ES-I3 (cell line): ENCODE measurements at regions not wholly inside any gene's neighbourhood (a gene's known extent, or its start where the extent isn't known, plus 50 kb on each side); places are given as distances from the start of the nearest gene placed in this dataset.

Source experiments
- H3K36me3 ChIP-seq: 2 replicates; pipeline ENCODE4 v1.6.1; 2013; ENCODE audit warnings: mild to moderate bottlenecking, low read length, control low read depth, moderate library complexity; ENCODE audit not compliant: insufficient read depth
- H3K4me1 ChIP-seq: 2 replicates; pipeline ENCODE4 v1.6.1; 2013; ENCODE audit warnings: mild to moderate bottlenecking, control low read depth, low read length; ENCODE audit not compliant: insufficient read depth
- H3K9ac ChIP-seq: 2 replicates; pipeline ENCODE4 v1.6.1; 2013; ENCODE audit warnings: low read depth, mild to moderate bottlenecking, low read length, moderate library complexity
- H3K9me3 ChIP-seq: 2 replicates; pipeline ENCODE4 v1.6.1; 2013; ENCODE audit warnings: mild to moderate bottlenecking, low read length, moderate library complexity; ENCODE audit not compliant: control insufficient read depth, insufficient read depth

- no peak overlapping the region for H3K9ac ChIP-seq
- no peaks in the 10 kb centered on the region; the same call in 1 of the 2 replicates for H3K36me3 ChIP-seq
- no peaks in the 10 kb centered on the region for H3K4me1 ChIP-seq
- H3K9me3 ChIP-seq = no peaks in the 10 kb centered on the region
Measured at GRCh38 chr5:159533197-159533596, 202.9 kb upstream of the IL12B start.

DNA sequence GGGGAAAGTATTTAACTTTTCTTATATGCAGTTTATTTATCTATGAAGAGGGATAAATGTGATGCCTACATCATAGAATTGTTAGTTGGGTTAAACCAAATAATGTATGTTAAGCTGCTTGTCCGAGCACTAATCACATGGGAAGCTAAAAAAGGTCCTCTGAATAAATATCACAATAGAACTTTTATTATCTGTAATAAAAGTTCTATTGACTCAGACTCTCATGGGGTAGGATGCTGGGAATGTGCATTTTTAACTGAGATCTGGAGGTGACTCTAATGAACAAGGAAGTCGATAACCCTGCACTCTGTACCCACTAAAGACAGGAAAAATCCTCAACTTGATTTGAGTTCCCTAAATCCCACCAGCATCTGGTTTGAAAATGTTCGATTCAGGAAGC lies 205.9 kb upstream of the IL12B start:
- Histone ChIP-seq H3K9me3 (no peaks in the 10 kb centered on the region), H3K9ac (no peak overlapping the region), H3K4me1 (no peaks in the 10 kb centered on the region), H3K36me3 (no peaks in the 10 kb centered on the region)

DNA sequence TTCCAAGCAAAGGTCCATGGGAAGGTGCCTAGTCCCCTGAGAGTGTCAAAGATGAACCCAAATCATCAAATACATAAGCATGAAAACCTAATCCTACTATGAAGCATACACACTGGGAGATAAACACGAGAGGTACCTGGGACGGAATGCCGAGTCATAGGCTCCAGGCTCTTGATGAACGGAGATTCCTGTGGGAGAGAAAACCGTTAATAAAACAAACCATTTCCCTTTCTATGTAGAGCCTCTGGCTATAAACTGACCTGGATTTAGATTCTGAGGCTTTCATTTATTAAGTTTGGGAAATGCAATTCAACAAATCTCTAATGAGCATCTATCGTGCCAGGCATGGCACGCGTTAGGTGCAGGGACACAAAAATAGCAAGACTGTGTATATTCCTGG lies 206.4 kb upstream of the IL12B start:
- Histone ChIP-seq H3K9ac (no peak overlapping the region), H3K9me3 (no peaks in the 10 kb centered on the region)

GRCh38 chr5:159539678-159540077 lies 209.4 kb upstream of the IL12B start:
- Histone ChIP-seq H3K36me3 (no peaks in the 10 kb centered on the region), H3K9me3 (no peaks in the 10 kb centered on the region), H3K9ac (no peak overlapping the region), H3K4me1 (no peaks in the 10 kb centered on the region)

More for the DNA sequence above, 206.4 kb upstream of the IL12B start:
- Histone ChIP-seq H3K4me1 (no peaks in the 10 kb centered on the region), H3K36me3 (no peaks in the 10 kb centered on the region)

GRCh38 chr5:159543326-159543725 lies 213.0 kb upstream of the IL12B start:
- H3K4me1 ChIP-seq = no peaks in the 10 kb centered on the region
- H3K9me3 ChIP-seq = peaks cover 2% of the 10 kb centered on the region; the same call in 1 of the 2 replicates
- no peak overlapping the region for H3K9ac ChIP-seq
- H3K36me3 ChIP-seq = no peaks in the 10 kb centered on the region

DNA sequence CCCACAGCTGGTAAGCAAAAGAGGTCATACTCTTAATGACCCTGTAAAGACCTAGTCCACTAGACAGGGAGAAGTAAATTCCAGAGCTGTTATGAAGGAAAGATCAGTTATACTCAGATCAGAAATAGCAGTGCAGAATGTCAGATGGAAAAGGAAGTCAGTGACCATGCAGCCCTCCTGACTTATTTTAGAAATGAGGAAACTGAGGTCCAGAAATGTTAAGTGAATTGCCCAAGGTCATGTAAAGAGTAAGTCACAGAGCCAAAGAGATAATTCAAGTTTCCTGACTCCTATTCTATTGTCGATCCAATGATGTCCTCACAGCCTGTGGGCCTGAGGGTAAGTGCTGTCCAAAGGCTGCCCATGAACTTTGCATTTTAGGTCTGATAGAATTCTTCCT lies 214.9 kb upstream of the IL12B start:
- peaks cover 2% of the 10 kb centered on the region; the same call in 1 of the 2 replicates for H3K9me3 ChIP-seq
- no peaks in the 10 kb centered on the region for H3K36me3 ChIP-seq
- H3K4me1 ChIP-seq = no peaks in the 10 kb centered on the region
- no peak overlapping the region for H3K9ac ChIP-seq

- no peaks in the 10 kb centered on the region for H3K4me1 ChIP-seq
- H3K9ac ChIP-seq = no peak overlapping the region
- no peaks in the 10 kb centered on the region for H3K36me3 ChIP-seq
- peaks cover 2% of the 10 kb centered on the region; the same call in 1 of the 2 replicates for H3K9me3 ChIP-seq
Measured at GRCh38 chr5:159547466-159548195, 217.3 kb upstream of the IL12B start.

DNA sequence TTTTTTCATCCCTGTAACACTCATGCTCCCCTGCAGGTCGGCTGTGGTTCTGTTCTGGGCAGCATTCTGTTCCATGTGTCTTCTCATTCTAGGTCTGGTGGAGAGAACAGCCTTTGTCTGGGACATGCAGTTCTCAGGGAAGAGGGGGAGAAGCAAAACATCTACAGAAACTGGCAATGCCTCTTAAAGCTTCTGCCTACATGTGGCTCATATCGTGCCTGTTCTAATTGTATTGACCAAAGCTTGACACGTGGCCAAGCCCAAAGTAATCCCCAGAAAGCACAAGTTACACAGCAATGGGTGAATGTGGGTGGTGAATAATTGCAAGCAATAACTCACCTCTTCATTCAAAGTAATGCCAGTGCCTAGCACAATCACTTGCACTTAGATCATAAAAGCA lies 218.2 kb upstream of the IL12B start:
- Histone ChIP-seq H3K36me3 (no peaks in the 10 kb centered on the region), H3K4me1 (no peaks in the 10 kb centered on the region), H3K9me3 (peaks cover 2% of the 10 kb centered on the region; the same call in 1 of the 2 replicates), H3K9ac (no peak overlapping the region)

GRCh38 chr5:159549046-159549445 lies 218.8 kb upstream of the IL12B start:
- no peaks in the 10 kb centered on the region for H3K4me1 ChIP-seq
- H3K9ac ChIP-seq = no peak overlapping the region
- peaks cover 2% of the 10 kb centered on the region; the same call in 1 of the 2 replicates for H3K9me3 ChIP-seq
- H3K36me3 ChIP-seq = no peaks in the 10 kb centered on the region

- Histone ChIP-seq H3K36me3 (no peaks in the 10 kb centered on the region), H3K9me3 (peaks cover 2% of the 10 kb centered on the region; the same call in 1 of the 2 replicates), H3K9ac (no peak overlapping the region), H3K4me1 (no peaks in the 10 kb centered on the region)
Measured at GRCh38 chr5:159550951-159551350, 220.7 kb upstream of the IL12B start.

- H3K9ac ChIP-seq = no peak overlapping the region
Measured at GRCh38 chr5:159552751-159553150, 222.5 kb upstream of the IL12B start.

DNA sequence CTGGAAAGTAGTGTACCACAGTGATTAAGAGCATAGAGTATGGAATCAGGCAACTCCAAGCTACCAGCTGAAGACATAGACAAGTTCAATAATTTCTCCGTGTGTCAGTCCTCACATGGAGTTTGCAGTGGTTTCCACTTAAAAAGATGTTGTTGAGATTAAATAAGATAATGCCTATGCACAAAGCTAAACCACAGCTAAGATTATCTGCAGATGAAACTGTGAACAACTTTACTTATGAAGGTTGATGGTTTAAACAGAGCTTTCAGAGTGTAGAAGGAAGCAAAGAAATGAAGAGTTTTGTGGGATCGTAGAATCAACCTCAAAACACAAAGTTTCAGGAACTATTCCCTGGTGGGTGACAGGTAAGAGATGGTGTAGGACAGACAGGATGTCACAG lies 223.5 kb upstream of the IL12B start:
- Histone ChIP-seq H3K4me1 (no peaks in the 10 kb centered on the region), H3K36me3 (no peaks in the 10 kb centered on the region), H3K9me3 (no peaks in the 10 kb centered on the region), H3K9ac (no peak overlapping the region)

More at GRCh38 chr5:159552751-159553150, 222.5 kb upstream of the IL12B start:
- H3K4me1 ChIP-seq = no peaks in the 10 kb centered on the region
- H3K36me3 ChIP-seq = no peaks in the 10 kb centered on the region
- no peaks in the 10 kb centered on the region for H3K9me3 ChIP-seq

DNA sequence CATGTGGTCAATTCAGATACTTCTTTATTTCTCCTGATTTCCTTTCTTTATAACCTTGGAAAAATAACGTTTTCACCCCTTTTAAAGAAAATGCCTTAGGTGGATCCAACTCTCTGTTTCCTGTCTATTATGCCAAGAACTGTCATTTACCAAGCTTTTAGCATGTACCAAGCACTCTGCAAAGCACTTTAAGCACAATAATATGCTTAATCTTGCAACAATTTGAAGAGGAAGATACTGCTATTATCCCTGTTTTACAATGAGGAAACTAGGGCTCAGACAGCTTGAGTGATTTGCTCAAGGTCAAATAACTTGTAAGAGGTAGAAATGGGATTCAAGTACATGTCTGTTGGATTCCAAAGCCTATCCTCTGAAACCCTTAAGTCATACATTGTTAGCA lies 224.8 kb upstream of the IL12B start:
- H3K9me3 ChIP-seq = no peaks in the 10 kb centered on the region
- no peak overlapping the region for H3K9ac ChIP-seq
- H3K4me1 ChIP-seq = no peaks in the 10 kb centered on the region
- no peaks in the 10 kb centered on the region for H3K36me3 ChIP-seq

- H3K36me3 ChIP-seq = no peaks in the 10 kb centered on the region
- no peaks in the 10 kb centered on the region for H3K9me3 ChIP-seq
- H3K4me1 ChIP-seq = no peaks in the 10 kb centered on the region
- no peak overlapping the region for H3K9ac ChIP-seq
Measured at GRCh38 chr5:159559337-159559736, 229.1 kb upstream of the IL12B start.

- Histone ChIP-seq H3K9me3 (no peaks in the 10 kb centered on the region), H3K36me3 (no peaks in the 10 kb centered on the region), H3K4me1 (no peaks in the 10 kb centered on the region), H3K9ac (no peak overlapping the region)
Measured at GRCh38 chr5:159560088-159560487, 229.8 kb upstream of the IL12B start.
